Left lobe of liver (tissue), 2 donors: ENCODE measurements at regions not wholly inside any gene's neighbourhood (a gene's known extent, or its start where the extent isn't known, plus 50 kb on each side); places are given as distances from the start of the nearest gene placed in this dataset.
A peak's percentile ranks its signal among the peaks of the same experiment; 100 is the strongest.
"Not testable (repeated sequence)": the region's sequence is repeated elsewhere in the genome, so short reads cannot be mapped to it uniquely, and the experiment has no call there.

Experiments used
- ATAC-seq: fragments of 200-7000 bp; cut with Tn5 transposase; one replicate; pipeline ENCODE4 v1.9.1; 2020; ENCODE audit warnings: mild to moderate bottlenecking, moderate library complexity
- DNase-seq: peaks from one replicate; pipeline ENCODE4 v3.0.0-alpha.2; 2020; ENCODE audit warnings: low spot score
- donor health status: DM: no; HTN: no; CAD: no; lungs with moderate emphysema.
- donor health status: DM: no; HTN: yes; CAD: no.

DNA sequence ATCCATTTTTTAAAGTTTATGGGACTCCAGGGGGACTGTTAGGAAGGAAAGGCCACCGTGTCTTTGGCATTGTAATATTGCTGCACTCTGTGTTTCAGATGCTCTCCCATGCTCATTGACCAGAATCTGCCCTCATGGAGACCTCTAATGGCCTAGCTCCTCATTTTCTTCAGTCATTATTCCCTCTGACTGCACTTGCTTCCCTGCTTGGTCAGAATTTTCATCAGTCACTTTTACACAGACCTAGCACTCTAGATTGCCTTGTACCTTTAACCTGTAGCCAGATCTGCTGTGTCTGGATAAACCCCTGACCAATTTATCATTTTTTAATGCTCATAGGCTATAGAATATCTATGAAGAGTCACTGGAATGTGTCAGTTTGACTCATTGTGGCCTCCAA lies 155.5 kb upstream of the NUDT12 start:
- DNase-seq (no peak), ATAC-seq (no peak)

GRCh38 chr5:103708601-103709000 lies 146.0 kb upstream of the NUDT12 start:
- DNase-seq = no peak
- no peak for ATAC-seq

- no peak for ATAC-seq
Observed at GRCh38 chr5:103706939-103707682, 144.5 kb upstream of the NUDT12 start.

GRCh38 chr5:103703617-103704016 lies 141.0 kb upstream of the NUDT12 start:
- ATAC-seq (no peak), DNase-seq (no peak)

More at GRCh38 chr5:103706939-103707682, 144.5 kb upstream of the NUDT12 start:
- DNase-seq = no peak

GRCh38 chr5:103693517-103693916 lies 130.9 kb upstream of the NUDT12 start:
- DNase-seq = no peak
- no peak for ATAC-seq

GRCh38 chr5:103690676-103691075 lies 128.1 kb upstream of the NUDT12 start:
- DNase-seq (no peak), ATAC-seq (no peak)

- ATAC-seq (no peak), DNase-seq (no peak)
Observed at GRCh38 chr5:103679873-103680272, 117.3 kb upstream of the NUDT12 start.

DNA sequence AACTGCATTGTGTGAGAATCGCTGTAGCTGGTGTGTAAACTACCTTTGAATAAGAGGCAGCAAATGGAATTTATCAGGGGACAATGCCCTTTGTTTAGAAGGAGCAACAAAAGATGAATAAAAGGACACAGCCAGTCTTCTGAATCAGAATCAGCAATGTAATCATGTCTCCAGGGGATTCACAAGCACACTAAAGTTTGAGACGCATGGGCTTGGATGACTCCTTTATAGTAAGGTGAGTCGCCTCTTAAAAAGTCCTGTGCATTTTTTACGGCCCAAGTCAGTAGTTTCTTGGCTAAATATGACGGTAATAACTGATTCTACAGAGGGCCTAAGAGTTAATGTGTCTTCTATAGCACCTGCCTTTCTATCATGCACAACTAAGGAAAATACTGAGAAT lies 113.6 kb upstream of the NUDT12 start:
- not testable (repeated sequence) for ATAC-seq, DNase-seq

GRCh38 chr5:103674739-103675138 lies 112.2 kb upstream of the NUDT12 start:
- no peak for DNase-seq
- ATAC-seq = no peak

DNA sequence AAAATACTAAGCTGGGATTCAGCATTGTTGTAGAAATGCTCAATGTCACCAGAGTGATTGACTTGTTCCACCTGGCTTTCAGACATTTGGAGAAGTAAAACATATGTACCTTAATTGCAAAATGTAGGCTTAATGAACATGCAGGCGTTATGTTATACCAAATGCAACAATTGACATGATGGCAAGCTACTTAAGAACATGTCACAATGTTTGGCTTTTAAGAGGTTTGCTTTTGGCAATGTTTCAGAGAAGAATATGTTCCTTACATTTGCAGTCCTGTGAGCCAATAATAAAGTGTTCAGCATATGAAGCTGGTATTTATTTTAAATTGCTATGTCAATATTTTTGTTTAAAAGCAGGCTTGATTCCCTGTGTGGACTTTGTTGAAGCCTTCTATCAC lies 111.7 kb upstream of the NUDT12 start:
- DNase-seq = no peak
- ATAC-seq = no peak

DNA sequence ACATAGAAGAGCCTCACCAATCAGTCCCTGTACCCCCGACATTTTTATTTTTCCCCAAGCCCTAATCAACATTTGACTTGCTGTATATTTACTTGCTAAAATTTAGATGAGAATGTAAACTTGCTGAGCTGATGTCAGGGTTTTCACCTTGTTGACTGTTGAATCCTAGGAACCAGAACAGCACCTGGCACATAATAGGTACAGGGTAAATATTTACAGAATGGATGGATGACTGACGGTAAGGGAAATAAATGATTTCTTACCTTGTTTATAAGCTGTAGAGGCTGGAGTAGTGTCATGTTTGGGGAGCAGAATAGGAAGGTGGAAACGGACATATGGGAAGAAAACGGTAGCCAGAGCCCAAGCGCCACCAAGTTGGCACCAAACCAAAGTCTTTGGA lies 107.0 kb upstream of the NUDT12 start:
- DNase-seq (no peak), ATAC-seq (no peak)

- peak; percentile 38 for ATAC-seq
Observed at GRCh38 chr5:103668281-103668680, 105.7 kb upstream of the NUDT12 start.

DNA sequence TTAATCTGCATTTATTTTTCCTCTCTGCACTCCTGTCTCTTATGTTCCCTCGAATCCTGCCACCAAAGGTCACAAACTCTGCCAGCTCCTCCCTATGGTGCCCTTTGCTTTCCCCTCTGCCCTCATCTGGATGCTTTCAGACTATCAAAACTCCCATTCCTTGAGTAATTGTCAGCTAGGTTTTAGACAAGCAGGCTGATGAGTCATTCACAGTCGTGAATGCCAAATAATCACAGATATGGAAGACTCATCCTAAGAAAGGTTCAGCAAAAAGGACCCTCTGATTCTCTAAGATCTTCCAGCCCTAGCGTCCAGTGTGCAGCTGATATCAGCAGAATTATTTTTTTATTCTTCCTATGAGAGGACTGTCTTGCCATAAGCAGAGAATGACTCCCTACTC lies 104.5 kb upstream of the NUDT12 start:
- ATAC-seq (no peak), DNase-seq (no peak)

More at GRCh38 chr5:103668281-103668680, 105.7 kb upstream of the NUDT12 start:
- no peak for DNase-seq

GRCh38 chr5:103657301-103657700 lies 94.7 kb upstream of the NUDT12 start:
- ATAC-seq (no peak), DNase-seq (no peak)

DNA sequence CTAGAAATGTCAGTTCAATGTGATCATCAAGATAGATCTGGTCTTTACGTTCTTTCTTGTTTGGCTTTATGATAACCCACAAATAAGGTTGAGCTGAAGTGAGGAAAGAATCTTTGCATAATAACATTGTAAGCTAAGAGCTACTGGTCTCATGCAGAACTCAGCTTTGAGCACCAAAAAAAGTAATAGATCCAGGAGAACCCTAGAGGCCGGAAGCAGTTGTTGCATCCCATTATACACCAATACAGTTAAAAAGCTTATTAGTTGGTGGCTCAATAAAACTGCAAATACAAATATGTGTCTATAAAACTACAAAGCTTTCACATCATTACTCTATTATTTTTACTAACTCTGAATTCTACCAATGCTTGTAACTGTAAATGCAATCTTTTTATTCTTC lies 85.5 kb upstream of the NUDT12 start:
- ATAC-seq (no peak), DNase-seq (no peak)

- ATAC-seq (no peak), DNase-seq (no peak)
Observed at GRCh38 chr5:103646698-103647614, 84.4 kb upstream of the NUDT12 start.

DNA sequence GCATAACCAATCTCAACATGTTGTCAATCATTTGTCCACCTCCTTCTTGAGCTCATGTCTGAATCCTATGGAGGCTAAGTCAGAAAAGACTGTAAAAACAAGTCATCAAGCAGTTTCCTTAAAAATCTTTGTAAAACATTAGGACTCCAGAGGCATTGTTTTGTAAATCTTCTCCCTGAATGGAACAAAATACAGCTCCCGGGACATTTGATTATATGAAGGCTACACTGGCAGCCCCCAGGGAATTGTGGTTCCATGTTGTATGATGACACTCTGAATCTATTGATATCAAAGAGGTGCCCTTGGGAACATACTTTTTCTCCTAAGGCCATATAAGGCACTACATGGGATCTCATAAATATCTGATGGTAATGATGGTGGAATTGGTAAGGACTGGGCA lies 83.2 kb upstream of the NUDT12 start:
- ATAC-seq (no peak), DNase-seq (no peak)

DNA sequence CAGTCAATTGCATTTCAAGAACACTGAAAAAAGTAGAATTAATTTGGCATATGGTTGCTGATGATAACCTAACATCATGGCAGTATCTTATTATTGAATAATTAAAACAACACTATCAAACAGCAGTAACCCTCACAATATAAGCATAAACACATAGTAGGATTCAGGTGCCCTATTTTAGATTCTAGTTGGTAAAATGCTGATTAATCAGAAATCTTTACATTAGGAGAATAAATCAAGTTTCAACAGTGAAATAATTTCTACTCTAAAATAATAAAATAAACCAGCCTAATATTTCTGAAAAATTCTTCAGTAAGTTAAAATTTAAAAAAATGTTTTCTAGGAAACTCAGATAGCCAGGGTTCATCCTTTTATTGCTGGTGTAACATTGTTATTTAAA lies 76.4 kb upstream of the NUDT12 start:
- no peak for ATAC-seq
- DNase-seq = no peak

GRCh38 chr5:103624675-103625074 lies 62.1 kb upstream of the NUDT12 start:
- no peak for DNase-seq
- peak; percentile 28 for ATAC-seq

DNA sequence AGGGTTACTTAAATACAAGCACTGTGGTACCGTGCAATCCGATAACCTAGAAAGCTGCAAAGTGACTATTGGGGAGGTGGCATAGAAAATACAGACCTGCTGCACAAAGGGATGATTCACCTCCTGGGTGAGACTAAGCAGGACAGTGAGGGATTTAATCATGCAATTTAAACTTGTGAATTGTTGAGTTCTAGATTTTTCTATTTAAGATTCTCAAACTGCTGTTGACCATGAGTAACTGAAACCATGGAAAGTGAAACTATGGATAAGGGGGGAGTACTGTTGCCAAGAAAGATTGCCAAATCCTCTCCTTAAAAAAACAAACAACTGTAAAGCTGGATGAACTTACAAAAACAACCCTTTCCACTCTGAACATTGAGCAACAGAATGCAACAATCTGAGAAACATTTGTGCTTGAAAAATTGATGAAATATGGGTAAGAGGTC lies 61.5 kb upstream of the NUDT12 start:
- no peak for DNase-seq
- peak; percentile 93 for ATAC-seq

DNA sequence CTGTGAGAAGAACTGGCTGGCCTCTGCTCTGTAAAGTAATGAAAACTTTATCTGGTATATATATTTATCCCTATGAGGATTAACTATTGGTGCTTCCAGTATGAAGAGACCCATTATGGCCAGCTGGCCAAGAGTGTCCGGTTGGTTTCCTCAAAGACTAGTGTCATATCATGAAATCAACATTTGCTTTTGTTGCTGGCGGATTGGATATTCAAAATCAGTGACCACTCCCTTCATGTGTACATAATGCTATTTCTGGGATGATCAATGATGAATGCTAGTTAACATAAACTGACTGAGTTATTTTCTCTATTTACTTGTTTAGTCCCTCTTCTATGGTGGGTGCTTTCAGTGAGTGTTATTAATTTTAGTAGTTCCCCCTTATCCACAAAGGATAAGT lies 60.8 kb upstream of the NUDT12 start:
- no peak for DNase-seq
- no peak for ATAC-seq

- DNase-seq (no peak), ATAC-seq (no peak)
Observed at GRCh38 chr5:103621548-103621930, 59.0 kb upstream of the NUDT12 start.
